Liver (tissue), 8 donors: ENCODE measurements at regions not wholly inside any gene's neighbourhood (a gene's known extent, or its start where the extent isn't known, plus 50 kb on each side); places are given as distances from the start of the nearest gene placed in this dataset.

Experiments
- DNase-seq: peaks from one replicate; pipeline ENCODE4 v3.0.0-alpha.2; 2017; ENCODE audit warnings: low spot score
- H3K27ac ChIP-seq, 2 donors: one replicate each; pipeline ENCODE4 v1.7.0; 2013; ENCODE audit warnings: inconsistent platforms in 2 of 2, low read length in 2 of 2, control low read depth in 1 of 2, low read depth in 1 of 2, mild to moderate bottlenecking in 1 of 2
- H3K27me3 ChIP-seq, 4 donors: one replicate each; pipeline versions ENCODE4 v1.6.1 to v1.7.0; 2013; ENCODE audit warnings: low read length in 3 of 4, inconsistent platforms in 1 of 4, mild to moderate bottlenecking in 1 of 4, moderate library complexity in 1 of 4; ENCODE audit not compliant: control insufficient read depth in 4 of 4, insufficient read depth in 4 of 4
- H3K36me3 ChIP-seq, 4 donors: one replicate each; pipeline versions ENCODE4 v1.6.1 to v1.7.0; 2013; ENCODE audit warnings: low read length in 3 of 4, mild to moderate bottlenecking in 3 of 4, low read depth in 1 of 4, moderate library complexity in 1 of 4; ENCODE audit not compliant: control insufficient read depth in 4 of 4, insufficient read depth in 3 of 4
- H3K4me1 ChIP-seq, 4 donors: one replicate each; pipeline versions ENCODE4 v1.6.1 to v1.7.0; 2013; ENCODE audit warnings: low read length in 3 of 4, mild to moderate bottlenecking in 3 of 4, moderate library complexity in 1 of 4; ENCODE audit not compliant: control insufficient read depth in 4 of 4, insufficient read depth in 4 of 4
- H3K4me3 ChIP-seq, 3 donors: one replicate each; pipeline versions ENCODE4 v1.6.1 to v1.7.0; 2013; ENCODE audit warnings: low read length in 3 of 3, control low read depth in 1 of 3, low read depth in 1 of 3, mild to moderate bottlenecking in 1 of 3
- H3K9ac ChIP-seq, 2 donors: one replicate each; pipeline ENCODE4 v1.7.0; 2013; ENCODE audit warnings: low read length in 2 of 2, mild to moderate bottlenecking in 2 of 2, moderate library complexity in 2 of 2, control low read depth in 1 of 2, low read depth in 1 of 2
- H3K9me3 ChIP-seq, 4 donors: one replicate each; pipeline versions ENCODE4 v1.6.1 to v1.7.0; 2013; ENCODE audit warnings: low read length in 3 of 4; ENCODE audit not compliant: control insufficient read depth in 4 of 4
- CTCF ChIP-seq: fragments of 150-350 bp; IDR thresholded peaks from 2 replicates; pipeline ENCODE4 v1.5.1; 2017; ENCODE audit warnings: improper control_type of control experiment, low read depth, low read length; ENCODE audit not compliant: missing input control
- EGR1 ChIP-seq, 2 donors: IDR thresholded peaks; 2 replicates each; pipeline ENCODE4 v1.6.1; 2016 to 2018; ENCODE audit warnings: antibody characterized with exemption in 2 of 2, low read depth in 2 of 2
- FOXA1 ChIP-seq: IDR thresholded peaks from 2 replicates; pipeline ENCODE4 v1.6.1; 2016; ENCODE audit warnings: antibody characterized with exemption
- FOXA2 ChIP-seq: IDR thresholded peaks from 2 replicates; pipeline ENCODE4 v1.6.1; 2016; ENCODE audit warnings: antibody characterized with exemption
- GABPA ChIP-seq, 2 donors: IDR thresholded peaks in 1 of 2; conservative IDR thresholded peaks in 1 of 2; 2 replicates each; pipeline ENCODE4 v1.6.1; 2016; ENCODE audit warnings: antibody characterized with exemption in 2 of 2, mild to moderate bottlenecking in 1 of 2, moderate library complexity in 1 of 2
- HNF4A ChIP-seq, 2 donors: conservative IDR thresholded peaks; 2 replicates each; pipeline ENCODE4 v1.6.1; 2016; ENCODE audit warnings: antibody characterized with exemption in 2 of 2, mild to moderate bottlenecking in 2 of 2
- HNF4G ChIP-seq: IDR thresholded peaks from 2 replicates; pipeline ENCODE4 v1.6.1; 2016; ENCODE audit warnings: antibody characterized with exemption
- JUND ChIP-seq, 2 donors: IDR thresholded peaks; 2 replicates each; pipeline ENCODE4 v1.6.1; 2016; ENCODE audit warnings: antibody characterized with exemption in 2 of 2
- NR2F2 ChIP-seq: IDR thresholded peaks from 2 replicates; pipeline ENCODE4 v1.6.1; 2016; ENCODE audit warnings: antibody characterized with exemption
- REST ChIP-seq: IDR thresholded peaks from 2 replicates; pipeline ENCODE4 v1.6.1; 2016; ENCODE audit warnings: antibody characterized with exemption, mild to moderate bottlenecking
- RXRA ChIP-seq, 2 donors: IDR thresholded peaks; 2 replicates each; pipeline ENCODE4 v1.6.1; 2017 to 2018; ENCODE audit warnings: antibody characterized with exemption in 2 of 2, mild to moderate bottlenecking in 1 of 2
- SP1 ChIP-seq: IDR thresholded peaks from 2 replicates; pipeline ENCODE4 v1.6.1; 2018; ENCODE audit warnings: antibody characterized with exemption, mild to moderate bottlenecking
- TAF1 ChIP-seq: conservative IDR thresholded peaks from 2 replicates; pipeline ENCODE4 v1.6.1; 2016; ENCODE audit warnings: antibody characterized with exemption, mild to moderate bottlenecking
- YY1 ChIP-seq: IDR thresholded peaks from 2 replicates; pipeline ENCODE4 v1.6.1; 2016; ENCODE audit warnings: antibody characterized with exemption, mild to moderate bottlenecking
- ZBTB33 ChIP-seq: IDR thresholded peaks from 2 replicates; pipeline ENCODE4 v1.6.1; 2016; ENCODE audit warnings: antibody characterized with exemption
- WGBS: extraction: QIAGEN DNeasy Blood & Tissue Kit; methylation state at CpG from one replicate; pipeline ENCODE4 v1.1.7; 2013; 5-methylcytosine and 5-hydroxymethylcytosine counted together
- TF ChIP-seq, protein P1 (sequence below): IDR thresholded peaks from 2 replicates; pipeline ENCODE4 v1.6.1; 2016; ENCODE audit warnings: antibody characterized with exemption
- donor health status: healthy.
- donor health status: healthy.
- donor health status: healthy.
- donor health status: healthy.
- donor health status: healthy.

GRCh38 chr15:96049323-96049722 lies 281.2 kb upstream of the NR2F2 start:
- Histone ChIP-seq H3K4me3 (no peak overlapping the region), H3K27me3 (no peaks in the 10 kb centered on the region), H3K36me3 (no peaks in the 10 kb centered on the region), H3K9ac (no peak overlapping the region), H3K4me1 (peaks cover 3 to 12% (median 8%) of the 10 kb centered on the region in 4 donors), H3K9me3 (no peaks in the 10 kb centered on the region), H3K27ac (no peak overlapping the region)
- 75% methylated on average over 2 of the region's 2 CpGs for WGBS
- DNase-seq = no peak
- no peak for TF ChIP-seq EGR1 (IDR thresholded peaks at IDR 0.05; ENCODE audit: low read depth in 2 of 2)
- TF ChIP-seq, protein P1, sequence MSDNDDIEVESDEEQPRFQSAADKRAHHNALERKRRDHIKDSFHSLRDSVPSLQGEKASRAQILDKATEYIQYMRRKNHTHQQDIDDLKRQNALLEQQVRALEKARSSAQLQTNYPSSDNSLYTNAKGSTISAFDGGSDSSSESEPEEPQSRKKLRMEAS = no peak
- no peak for TF ChIP-seq HNF4A (conservative IDR thresholded peaks at IDR 0.05)
- TF ChIP-seq SP1 = no peak
- no peak for TF ChIP-seq TAF1
- TF ChIP-seq CTCF = no peak
- TF ChIP-seq GABPA (IDR thresholded peaks at IDR 0.05 in 1 of 2, conservative IDR thresholded peaks at IDR 0.05 in 1 of 2) = no peak
- TF ChIP-seq YY1 = no peak
- no peak for TF ChIP-seq ZBTB33
- no peak for TF ChIP-seq JUND (IDR thresholded peaks at IDR 0.05)
- TF ChIP-seq NR2F2 = no peak
- TF ChIP-seq REST = no peak
- TF ChIP-seq RXRA (IDR thresholded peaks at IDR 0.05) = no peak

- no peak overlapping the region for H3K27ac ChIP-seq
- H3K4me3 ChIP-seq = no peak overlapping the region
- no peak overlapping the region for H3K9ac ChIP-seq
- 91% methylated on average over 1 of the region's 1 CpG for WGBS
- no peaks in the 10 kb centered on the region for H3K27me3 ChIP-seq
- peaks cover 3 to 12% (median 8%) of the 10 kb centered on the region in 4 donors for H3K4me1 ChIP-seq
- DNase-seq = no peak
- no peaks in the 10 kb centered on the region for H3K9me3 ChIP-seq
- TF ChIP-seq NR2F2 = no peak
- no peak for TF ChIP-seq HNF4G
- no peak for TF ChIP-seq REST
- no peak for TF ChIP-seq FOXA2
- TF ChIP-seq FOXA1 = no peak
- TF ChIP-seq RXRA (IDR thresholded peaks at IDR 0.05) = no peak
- TF ChIP-seq HNF4A (conservative IDR thresholded peaks at IDR 0.05) = no peak
- no peak for TF ChIP-seq TAF1
- no peak for TF ChIP-seq EGR1 (IDR thresholded peaks at IDR 0.05; ENCODE audit: low read depth in 2 of 2)
- no peak for TF ChIP-seq CTCF
- no peak for TF ChIP-seq SP1
- no peaks in the 10 kb centered on the region for H3K36me3 ChIP-seq
Measured at GRCh38 chr15:96049766-96050165, 280.7 kb upstream of the NR2F2 start.
